K562 (cell line): ENCODE measurements at regions not wholly inside any gene's neighbourhood (a gene's known extent, or its start where the extent isn't known, plus 50 kb on each side); places are given as distances from the start of the nearest gene placed in this dataset.

ENCODE experiments used
- COPS2 ChIP-seq: fragments of 450-650 bp; conservative IDR thresholded peaks from 2 replicates; pipeline ENCODE4 v1.6.1; 2016; ENCODE audit warnings: mild to moderate bottlenecking, moderate library complexity
- EGR1 ChIP-seq: fragments of 450-650 bp; conservative IDR thresholded peaks from 2 replicates; pipeline ENCODE4 v1.6.1; 2017; ENCODE audit warnings: mild to moderate bottlenecking
- POLR2B ChIP-seq: fragments of 450-650 bp; IDR thresholded peaks from 2 replicates; pipeline ENCODE4 v1.6.1; 2018; ENCODE audit warnings: low read depth; ENCODE audit not compliant: partially characterized antibody
- TCF7 ChIP-seq: sonication (generic); IDR thresholded peaks from 2 replicates; pipeline ENCODE4 v1.6.1; 2016; ENCODE audit warnings: antibody characterized with exemption, borderline replicate concordance
- USF2 ChIP-seq: sonication (generic); formaldehyde crosslinking; IDR thresholded peaks from 2 replicates; pipeline ENCODE4 v1.5.0; 2020; ENCODE audit warnings: missing genetic modification reagents
- ZKSCAN8 ChIP-seq: fragments of 200-800 bp; sonication (Bioruptor generic); IDR thresholded peaks from 2 replicates; pipeline ENCODE4 v1.6.1; 2016; ENCODE audit warnings: missing genetic modification characterization, missing compliant biosample characterization
- TF ChIP-seq, protein P1 (sequence below), 2 experiments: fragments of 450-650 bp in 1 of 2; sonication (generic) in 1 of 2; formaldehyde crosslinking; conservative IDR thresholded peaks; 2 replicates each; pipeline versions ENCODE4 v1.4.0 to v1.8.1; 2020 to 2022; ENCODE audit warnings: mild to moderate bottlenecking in 1 of 2, missing genetic modification reagents in 1 of 2

- TF ChIP-seq USF2, result no peak
- TF ChIP-seq EGR1, result no peak
- TF ChIP-seq POLR2B, result no peak
- no peak for TF ChIP-seq TCF7
- no peak for TF ChIP-seq ZKSCAN8 (CRISPR knock-in tag)
- TF ChIP-seq, protein P1, sequence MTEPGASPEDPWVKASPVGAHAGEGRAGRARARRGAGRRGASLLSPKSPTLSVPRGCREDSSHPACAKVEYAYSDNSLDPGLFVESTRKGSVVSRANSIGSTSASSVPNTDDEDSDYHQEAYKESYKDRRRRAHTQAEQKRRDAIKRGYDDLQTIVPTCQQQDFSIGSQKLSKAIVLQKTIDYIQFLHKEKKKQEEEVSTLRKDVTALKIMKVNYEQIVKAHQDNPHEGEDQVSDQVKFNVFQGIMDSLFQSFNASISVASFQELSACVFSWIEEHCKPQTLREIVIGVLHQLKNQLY (CRISPR knock-in tag; conservative IDR thresholded peaks at IDR 0.05), result no peak
- no peak for TF ChIP-seq COPS2
These were observed 570.9 kb downstream of the VRK1 start for GRCh38 chr14:97368049-97368448.
